ENCODE measurements at regions not wholly inside any gene's neighbourhood (a gene's known extent, or its start where the extent isn't known, plus 50 kb on each side); places are given as distances from the start of the nearest gene placed in this dataset.

- H3K4me1 ChIP-seq (replicated peaks) = no peaks in the 10 kb centered on the region
- no peak overlapping the region for H3K4me3 ChIP-seq
- DNase-seq (ENCODE audit: low spot score) = no peak
- TF ChIP-seq POLR2AphosphoS5 (IDR thresholded peaks at IDR 0.05) (no peak), CTCF (IDR thresholded peaks at IDR 0.05) (no peak), POLR2A (IDR thresholded peaks at IDR 0.05) (no peak)
- H3K9me3 ChIP-seq = no peaks in the 10 kb centered on the region
- no peaks in the 10 kb centered on the region for H3K36me3 ChIP-seq
- 84% methylated on average over 2 of the region's 2 CpGs for WGBS
- no peaks in the 10 kb centered on the region for H3K27me3 ChIP-seq (replicated peaks; ENCODE audit: insufficient read depth)
- intact Hi-C loops (cut with DNase I) = no loop called here
- no peak overlapping the region for H3K27ac ChIP-seq
Observed at GRCh38 chr11:19433367-19433766, 192.6 kb upstream of the E2F8 start.

- Histone ChIP-seq H3K27me3 (replicated peaks; ENCODE audit: insufficient read depth) (no peaks in the 10 kb centered on the region), H3K27ac (no peak overlapping the region), H3K9me3 (no peaks in the 10 kb centered on the region), H3K4me3 (no peak overlapping the region), H3K4me1 (replicated peaks) (no peaks in the 10 kb centered on the region), H3K36me3 (no peaks in the 10 kb centered on the region)
- TF ChIP-seq CTCF (IDR thresholded peaks at IDR 0.05) (no peak), POLR2A (IDR thresholded peaks at IDR 0.05) (no peak), POLR2AphosphoS5 (IDR thresholded peaks at IDR 0.05) (no peak)
- intact Hi-C loops (cut with DNase I) = no loop called here
- 36% methylated on average over 3 of the region's 3 CpGs for WGBS
- DNase-seq (ENCODE audit: low spot score) = no peak
Observed at GRCh38 chr11:19432370-19433061, 191.8 kb upstream of the E2F8 start.

- Histone ChIP-seq H3K27me3 (replicated peaks; ENCODE audit: insufficient read depth) (no peaks in the 10 kb centered on the region), H3K27ac (no peak overlapping the region), H3K4me3 (no peak overlapping the region), H3K36me3 (no peaks in the 10 kb centered on the region), H3K9me3 (no peaks in the 10 kb centered on the region), H3K4me1 (replicated peaks) (no peaks in the 10 kb centered on the region)
- 65% methylated on average over 8 of the region's 8 CpGs for WGBS
- no peak for DNase-seq (ENCODE audit: low spot score)
- TF ChIP-seq CTCF (IDR thresholded peaks at IDR 0.05) (no peak), POLR2A (IDR thresholded peaks at IDR 0.05) (no peak), POLR2AphosphoS5 (IDR thresholded peaks at IDR 0.05) (no peak)
- intact Hi-C loops (cut with DNase I) = no loop called here
Observed at GRCh38 chr11:19430754-19431398, 190.1 kb upstream of the E2F8 start.

GRCh38 chr11:19430346-19430745 lies 189.6 kb upstream of the E2F8 start:
- Histone ChIP-seq H3K9me3 (no peaks in the 10 kb centered on the region), H3K4me3 (no peak overlapping the region), H3K36me3 (no peaks in the 10 kb centered on the region), H3K27ac (no peak overlapping the region), H3K27me3 (replicated peaks; ENCODE audit: insufficient read depth) (no peaks in the 10 kb centered on the region), H3K4me1 (replicated peaks) (no peaks in the 10 kb centered on the region)
- intact Hi-C loops (cut with DNase I) = no loop called here
- WGBS = 67% methylated on average over 7 of the region's 7 CpGs
- no peak for TF ChIP-seq POLR2A (IDR thresholded peaks at IDR 0.05)
- TF ChIP-seq POLR2AphosphoS5 (IDR thresholded peaks at IDR 0.05) = no peak
- TF ChIP-seq CTCF (IDR thresholded peaks at IDR 0.05) = no peak
- DNase-seq (ENCODE audit: low spot score) = no peak

Data from prostate gland (tissue), 2 donors.